Peyer's patch (tissue), 4 donors: ENCODE measurements at regions not wholly inside any gene's neighbourhood (a gene's known extent, or its start where the extent isn't known, plus 50 kb on each side); places are given as distances from the start of the nearest gene placed in this dataset.
A peak's percentile ranks its signal among the peaks of the same experiment; 100 is the strongest.
"Not testable (repeated sequence)": the region's sequence is repeated elsewhere in the genome, so short reads cannot be mapped to it uniquely, and the experiment has no call there.

Source experiments
- DNase-seq, 3 donors: peaks; one replicate each; pipeline ENCODE4 v3.0.0-alpha.2; 2017 to 2019
- H3K27ac ChIP-seq, 4 donors: fragments of 200-600 bp; sonication (generic); one replicate each; pipeline ENCODE4 v1.5.1; 2016 to 2019
- H3K27me3 ChIP-seq, 2 donors: fragments of 200-600 bp; sonication (generic); one replicate each; pipeline ENCODE4 v1.5.1; 2019
- H3K36me3 ChIP-seq, 3 donors: fragments of 200-600 bp; sonication (generic); one replicate each; pipeline ENCODE4 v1.5.1; 2016 to 2019
- H3K4me1 ChIP-seq, 4 donors: fragments of 200-600 bp; sonication (generic); one replicate each; pipeline ENCODE4 v1.5.1; 2016 to 2019
- H3K4me3 ChIP-seq, 4 donors: fragments of 200-600 bp; sonication (generic); 1 replicate in 3 of 4; 2 replicates in 1 of 4; pipeline ENCODE4 v1.5.1; 2016 to 2019; ENCODE audit warnings: mild to moderate bottlenecking in 1 of 4
- H3K9me3 ChIP-seq, 4 donors: fragments of 200-600 bp; sonication (generic); one replicate each; pipeline ENCODE4 v1.5.1; 2016 to 2019; ENCODE audit warnings: mild to moderate bottlenecking in 1 of 4

GRCh38 chr21:10100873-10101272 lies 420.5 kb upstream of the TPTE start:
- not testable (repeated sequence) for H3K27ac ChIP-seq, H3K27me3 ChIP-seq, DNase-seq, H3K4me3 ChIP-seq, H3K4me1 ChIP-seq, H3K36me3 ChIP-seq, H3K9me3 ChIP-seq

GRCh38 chr21:10119342-10119741 lies 402.0 kb upstream of the TPTE start:
- H3K9me3 ChIP-seq = peaks cover 0 to 17% (median 2%) of the 10 kb centered on the region in 4 donors
- H3K4me1 ChIP-seq, H3K27ac ChIP-seq, H3K27me3 ChIP-seq, H3K4me3 ChIP-seq, H3K36me3 ChIP-seq: not testable (repeated sequence)
- peak in 1 of 3 donors; percentile 8 for DNase-seq

- not testable (repeated sequence) for H3K4me1 ChIP-seq, H3K27me3 ChIP-seq, H3K4me3 ChIP-seq, H3K27ac ChIP-seq, H3K36me3 ChIP-seq
- peak in 1 of 3 donors; percentile 15 for DNase-seq
- H3K9me3 ChIP-seq = peaks cover 0 to 17% (median 2%) of the 10 kb centered on the region in 4 donors
These were observed 401.4 kb upstream of the TPTE start for GRCh38 chr21:10119746-10120535.

- H3K27ac ChIP-seq, H3K27me3 ChIP-seq: not testable (repeated sequence)
These were observed 400.8 kb upstream of the TPTE start for GRCh38 chr21:10120536-10120934.

GRCh38 chr21:10120965-10121550 lies 400.3 kb upstream of the TPTE start:
- peaks cover 0 to 17% (median 4%) of the 10 kb centered on the region in 4 donors for H3K9me3 ChIP-seq
- not testable (repeated sequence) for H3K4me3 ChIP-seq, H3K4me1 ChIP-seq, H3K36me3 ChIP-seq, H3K27me3 ChIP-seq, H3K27ac ChIP-seq
- DNase-seq = peak in 1 of 3 donors; percentile 15

More at GRCh38 chr21:10120536-10120934, 400.8 kb upstream of the TPTE start:
- not testable (repeated sequence) for H3K4me1 ChIP-seq, H3K36me3 ChIP-seq, H3K4me3 ChIP-seq
- H3K9me3 ChIP-seq = peaks cover 0 to 17% (median 3%) of the 10 kb centered on the region in 4 donors
- DNase-seq = peak in 1 of 3 donors; percentile 11

- not testable (repeated sequence) for H3K4me3 ChIP-seq, H3K27me3 ChIP-seq, H3K27ac ChIP-seq, H3K4me1 ChIP-seq, H3K36me3 ChIP-seq
- peak in 1 of 3 donors; percentile 5 for DNase-seq
- peaks cover 0 to 17% (median 4%) of the 10 kb centered on the region in 4 donors for H3K9me3 ChIP-seq
These were observed 399.4 kb upstream of the TPTE start for GRCh38 chr21:10121816-10122455.

GRCh38 chr21:10122801-10123507 lies 398.4 kb upstream of the TPTE start:
- not testable (repeated sequence) for H3K4me1 ChIP-seq, H3K4me3 ChIP-seq, H3K36me3 ChIP-seq, H3K27ac ChIP-seq, H3K27me3 ChIP-seq
- DNase-seq = peak in 2 of 3 donors; percentile 10 to 44
- H3K9me3 ChIP-seq = peaks cover 0 to 17% (median 4%) of the 10 kb centered on the region in 4 donors

- H3K27ac ChIP-seq, H3K4me3 ChIP-seq, H3K27me3 ChIP-seq, H3K4me1 ChIP-seq, H3K36me3 ChIP-seq: not testable (repeated sequence)
- DNase-seq = peak in 1 of 3 donors; percentile 27
- peaks cover 0 to 17% (median 4%) of the 10 kb centered on the region in 4 donors for H3K9me3 ChIP-seq
These were observed 397.9 kb upstream of the TPTE start for GRCh38 chr21:10123508-10123885.

GRCh38 chr21:10125616-10126015 lies 395.8 kb upstream of the TPTE start:
- not testable (repeated sequence) for H3K27ac ChIP-seq, H3K27me3 ChIP-seq, H3K36me3 ChIP-seq, H3K4me1 ChIP-seq, H3K9me3 ChIP-seq, H3K4me3 ChIP-seq
- peak in 1 of 3 donors; percentile 15 for DNase-seq

GRCh38 chr21:10134119-10134518 lies 387.3 kb upstream of the TPTE start:
- not testable (repeated sequence) for H3K36me3 ChIP-seq, H3K4me1 ChIP-seq, H3K9me3 ChIP-seq, DNase-seq, H3K4me3 ChIP-seq, H3K27me3 ChIP-seq, H3K27ac ChIP-seq

- H3K9me3 ChIP-seq, H3K4me3 ChIP-seq, H3K36me3 ChIP-seq, H3K27me3 ChIP-seq, H3K4me1 ChIP-seq, H3K27ac ChIP-seq: not testable (repeated sequence)
- peak in 1 of 3 donors; percentile 3 for DNase-seq
These were observed 385.5 kb upstream of the TPTE start for GRCh38 chr21:10135879-10136278.

GRCh38 chr21:10154178-10154577 lies 367.2 kb upstream of the TPTE start:
- not testable (repeated sequence) for H3K27me3 ChIP-seq, H3K36me3 ChIP-seq, H3K4me3 ChIP-seq, H3K9me3 ChIP-seq, H3K4me1 ChIP-seq, H3K27ac ChIP-seq
- peak in 1 of 3 donors; percentile 3 for DNase-seq
